ENCODE measurements at regions not wholly inside any gene's neighbourhood (a gene's known extent, or its start where the extent isn't known, plus 50 kb on each side); places are given as distances from the start of the nearest gene placed in this dataset.
"Not testable (repeated sequence)": the region's sequence is repeated elsewhere in the genome, so short reads cannot be mapped to it uniquely, and the experiment has no call there.

DNA sequence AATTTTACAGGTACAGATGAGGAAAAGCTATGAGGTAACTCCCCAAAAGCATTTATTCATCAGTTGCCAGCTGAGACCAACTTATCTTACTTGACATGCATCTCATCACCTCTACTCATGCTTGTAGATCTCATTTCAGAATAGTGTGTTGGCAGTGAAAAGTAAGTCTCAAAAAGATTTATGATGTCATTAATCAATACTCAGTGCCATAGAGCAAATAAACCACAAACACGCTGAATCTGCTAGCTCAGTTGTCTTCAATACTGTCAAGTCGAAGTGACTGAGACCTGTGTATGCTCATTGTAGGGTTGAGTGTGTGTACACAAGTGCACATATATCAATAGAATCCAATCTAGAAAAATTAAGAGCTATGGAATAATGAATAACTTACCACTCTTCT, 413.5 kb downstream of the CNTN3 start:
- H3K4me3 Mint-ChIP-seq (ENCODE audit: low read depth, unreplicated experiment) = no peak overlapping the region
- no peak for DNase-seq
- intact Hi-C loops (cut with micrococcal nuclease; ENCODE audit: unreplicated experiment) = no loop called here
- TF ChIP-seq, protein P1, sequence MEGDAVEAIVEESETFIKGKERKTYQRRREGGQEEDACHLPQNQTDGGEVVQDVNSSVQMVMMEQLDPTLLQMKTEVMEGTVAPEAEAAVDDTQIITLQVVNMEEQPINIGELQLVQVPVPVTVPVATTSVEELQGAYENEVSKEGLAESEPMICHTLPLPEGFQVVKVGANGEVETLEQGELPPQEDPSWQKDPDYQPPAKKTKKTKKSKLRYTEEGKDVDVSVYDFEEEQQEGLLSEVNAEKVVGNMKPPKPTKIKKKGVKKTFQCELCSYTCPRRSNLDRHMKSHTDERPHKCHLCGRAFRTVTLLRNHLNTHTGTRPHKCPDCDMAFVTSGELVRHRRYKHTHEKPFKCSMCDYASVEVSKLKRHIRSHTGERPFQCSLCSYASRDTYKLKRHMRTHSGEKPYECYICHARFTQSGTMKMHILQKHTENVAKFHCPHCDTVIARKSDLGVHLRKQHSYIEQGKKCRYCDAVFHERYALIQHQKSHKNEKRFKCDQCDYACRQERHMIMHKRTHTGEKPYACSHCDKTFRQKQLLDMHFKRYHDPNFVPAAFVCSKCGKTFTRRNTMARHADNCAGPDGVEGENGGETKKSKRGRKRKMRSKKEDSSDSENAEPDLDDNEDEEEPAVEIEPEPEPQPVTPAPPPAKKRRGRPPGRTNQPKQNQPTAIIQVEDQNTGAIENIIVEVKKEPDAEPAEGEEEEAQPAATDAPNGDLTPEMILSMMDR (IDR thresholded peaks at IDR 0.05; ENCODE audit: unreplicated experiment) = no peak
- H3K36me3 Mint-ChIP-seq (ENCODE audit: insufficient read depth, unreplicated experiment) = no peaks in the 10 kb centered on the region
- H3K27me3 Mint-ChIP-seq (ENCODE audit: unreplicated experiment) = no peaks in the 10 kb centered on the region
- CTCF ChIA-PET = no interaction called here
- BruUV-seq (replicated peaks) = no TSS peak
- H3K27ac Mint-ChIP-seq (ENCODE audit: unreplicated experiment) = no peak overlapping the region
- peaks cover 9% of the 10 kb centered on the region for H3K9me3 Mint-ChIP-seq (ENCODE audit: low read depth, unreplicated experiment)
- H3K4me1 Mint-ChIP-seq (ENCODE audit: low read depth, unreplicated experiment) = no peaks in the 10 kb centered on the region

DNA sequence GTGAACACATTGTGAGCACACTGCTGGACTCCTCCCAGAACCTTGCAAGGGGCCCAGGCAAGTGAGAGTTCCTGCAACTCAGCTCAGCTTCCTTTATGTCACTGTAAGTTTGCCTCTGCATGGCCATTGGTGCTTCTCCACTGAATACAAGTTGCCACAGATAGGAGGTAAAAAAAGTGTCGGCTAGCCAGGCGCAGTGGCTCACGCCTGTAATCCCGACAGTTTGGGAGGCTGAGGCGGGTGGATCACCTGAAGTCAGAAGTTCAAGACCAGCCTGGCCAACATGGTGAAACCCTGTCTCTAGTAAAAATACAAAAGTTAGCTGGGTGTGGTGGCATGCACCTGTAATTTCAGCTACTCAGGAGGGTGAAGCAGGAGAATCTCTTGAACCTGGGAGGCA, 435.8 kb downstream of the CNTN3 start:
- DNase-seq; H3K4me1 Mint-ChIP-seq (ENCODE audit: low read depth, unreplicated experiment); H3K36me3 Mint-ChIP-seq (ENCODE audit: insufficient read depth, unreplicated experiment); H3K4me3 Mint-ChIP-seq (ENCODE audit: low read depth, unreplicated experiment); H3K27ac Mint-ChIP-seq (ENCODE audit: unreplicated experiment); BruUV-seq (replicated peaks); H3K27me3 Mint-ChIP-seq (ENCODE audit: unreplicated experiment); intact Hi-C loops (cut with micrococcal nuclease; ENCODE audit: unreplicated experiment); CTCF ChIA-PET: not testable (repeated sequence)
- H3K9me3 Mint-ChIP-seq (ENCODE audit: low read depth, unreplicated experiment) = peaks cover 16% of the 10 kb centered on the region

DNA sequence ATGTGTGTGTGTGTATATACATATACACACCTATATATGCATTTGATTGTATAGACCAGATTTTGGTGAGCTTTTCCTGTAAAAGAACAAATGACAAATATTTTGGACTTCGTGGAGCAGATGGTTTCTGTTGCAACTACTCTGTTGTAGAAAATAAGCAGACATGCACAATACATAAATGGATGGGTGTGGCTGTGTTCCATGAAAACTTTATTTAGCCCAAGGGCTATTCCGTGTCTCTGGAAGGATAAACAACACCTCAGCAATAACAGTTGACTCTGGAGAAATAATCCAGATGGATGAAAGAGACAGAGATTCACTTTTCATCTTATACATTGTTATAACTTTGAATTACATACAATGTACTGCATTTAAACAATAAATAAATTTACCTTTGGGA, 441.4 kb downstream of the CNTN3 start:
- intact Hi-C loops (cut with micrococcal nuclease; ENCODE audit: unreplicated experiment) = no loop called here
- CTCF ChIA-PET = no interaction called here
- Mint-ChIP-seq H3K9me3 (ENCODE audit: low read depth, unreplicated experiment) (peaks cover 8% of the 10 kb centered on the region), H3K4me1 (ENCODE audit: low read depth, unreplicated experiment) (no peaks in the 10 kb centered on the region), H3K27me3 (ENCODE audit: unreplicated experiment) (no peaks in the 10 kb centered on the region), H3K36me3 (ENCODE audit: insufficient read depth, unreplicated experiment) (no peaks in the 10 kb centered on the region), H3K4me3 (ENCODE audit: low read depth, unreplicated experiment) (no peak overlapping the region), H3K27ac (ENCODE audit: unreplicated experiment) (no peak overlapping the region)
- no TSS peak for BruUV-seq (replicated peaks)
- TF ChIP-seq, protein P1 (IDR thresholded peaks at IDR 0.05; ENCODE audit: unreplicated experiment) = no peak
- no peak for DNase-seq

DNA sequence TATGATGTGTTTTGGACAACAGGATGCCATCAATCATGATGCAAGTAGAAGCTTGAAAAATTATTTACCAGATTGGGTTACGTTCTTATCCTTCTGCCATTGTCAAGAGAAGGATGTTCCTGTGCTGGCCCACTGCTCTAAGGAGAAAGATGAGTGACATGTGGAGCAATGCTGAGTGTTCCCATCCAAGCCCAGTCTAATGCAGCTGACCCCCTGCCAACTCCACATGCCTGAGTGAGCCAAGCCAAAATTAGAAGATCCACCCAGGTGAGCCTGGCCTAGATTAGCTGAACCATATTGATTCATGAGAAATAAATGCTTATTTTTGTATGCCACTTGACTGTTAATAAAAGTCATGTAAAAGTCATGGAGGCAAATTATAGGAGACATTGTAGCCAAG, 446.5 kb downstream of the CNTN3 start:
- H3K4me1 Mint-ChIP-seq (ENCODE audit: low read depth, unreplicated experiment) = no peaks in the 10 kb centered on the region
- H3K27ac Mint-ChIP-seq (ENCODE audit: unreplicated experiment) = no peak overlapping the region
- no peaks in the 10 kb centered on the region for H3K36me3 Mint-ChIP-seq (ENCODE audit: insufficient read depth, unreplicated experiment)
- no peak overlapping the region for H3K4me3 Mint-ChIP-seq (ENCODE audit: low read depth, unreplicated experiment)
- CTCF ChIA-PET = no interaction called here
- peaks cover 11% of the 10 kb centered on the region for H3K9me3 Mint-ChIP-seq (ENCODE audit: low read depth, unreplicated experiment)
- no TSS peak for BruUV-seq (replicated peaks)
- no peak for DNase-seq
- intact Hi-C loops (cut with micrococcal nuclease; ENCODE audit: unreplicated experiment) = no loop called here
- no peaks in the 10 kb centered on the region for H3K27me3 Mint-ChIP-seq (ENCODE audit: unreplicated experiment)
- TF ChIP-seq, protein P1 (IDR thresholded peaks at IDR 0.05; ENCODE audit: unreplicated experiment) = no peak

DNA sequence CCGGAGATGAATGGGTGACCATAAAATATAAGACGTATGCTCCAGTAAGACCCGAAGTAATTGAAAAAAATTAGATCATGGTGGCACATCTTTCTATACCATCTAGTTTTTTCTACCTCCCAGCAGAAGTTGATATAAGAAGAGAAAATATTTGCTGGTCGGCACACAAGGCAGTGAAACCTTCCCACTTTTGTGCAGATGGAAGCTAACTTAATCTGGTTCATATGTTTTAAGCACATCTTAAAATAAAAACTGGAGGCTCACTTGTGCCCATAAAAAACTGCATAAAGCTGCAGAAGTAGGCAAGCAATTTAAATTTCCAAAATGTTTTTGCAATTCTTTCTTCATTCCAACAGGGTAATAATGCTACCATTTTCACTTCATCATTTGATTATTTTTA, 449.2 kb downstream of the CNTN3 start:
- H3K9me3 Mint-ChIP-seq (ENCODE audit: low read depth, unreplicated experiment) = peaks cover 14% of the 10 kb centered on the region
- no TSS peak for BruUV-seq (replicated peaks)
- no peak overlapping the region for H3K4me3 Mint-ChIP-seq (ENCODE audit: low read depth, unreplicated experiment)
- CTCF ChIA-PET = no interaction called here
- no peak for DNase-seq
- no peaks in the 10 kb centered on the region for H3K36me3 Mint-ChIP-seq (ENCODE audit: insufficient read depth, unreplicated experiment)
- no peak overlapping the region for H3K27ac Mint-ChIP-seq (ENCODE audit: unreplicated experiment)
- no peaks in the 10 kb centered on the region for H3K27me3 Mint-ChIP-seq (ENCODE audit: unreplicated experiment)
- H3K4me1 Mint-ChIP-seq (ENCODE audit: low read depth, unreplicated experiment) = no peaks in the 10 kb centered on the region
- TF ChIP-seq, protein P1 (IDR thresholded peaks at IDR 0.05; ENCODE audit: unreplicated experiment) = no peak
- intact Hi-C loops (cut with micrococcal nuclease; ENCODE audit: unreplicated experiment) = no loop called here

All from Calu3 (cell line).